Left forelimb (tissue), 1 donor: ENCODE measurements at regions not wholly inside any gene's neighbourhood (a gene's known extent, or its start where the extent isn't known, plus 50 kb on each side); places are given as distances from the start of the nearest gene placed in this dataset.
A peak's percentile ranks its signal among the peaks of the same experiment; 100 is the strongest.

ENCODE experiments used
- DNase-seq: peaks from one replicate; pipeline ENCODE4 v3.0.0-alpha.2; 2018; ENCODE audit warnings: low spot score

DNA sequence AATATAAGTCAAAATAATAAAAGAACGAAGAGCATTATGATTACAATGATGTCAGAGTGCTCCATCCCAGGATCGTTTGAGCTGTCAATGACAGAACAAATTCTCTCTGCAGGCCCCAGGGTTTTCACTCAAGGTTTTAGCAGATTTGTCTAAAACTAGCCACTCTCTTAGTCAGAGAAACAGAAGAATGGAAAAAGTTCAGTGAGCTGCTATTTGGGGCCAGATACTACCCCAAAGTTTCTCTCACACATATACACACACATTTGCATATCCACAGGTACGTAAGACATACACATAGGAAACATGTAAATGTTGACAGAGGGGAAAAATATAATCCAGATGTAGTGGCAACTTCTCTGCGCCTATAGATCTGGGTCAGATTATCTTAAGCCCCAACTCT is 76.3 kb upstream of the SEMA6A start:
- no peak for DNase-seq

- DNase-seq: no peak
Measured at GRCh38 chr5:116650544-116650943, 75.9 kb upstream of the SEMA6A start.

GRCh38 chr5:116646611-116647289 is 72.1 kb upstream of the SEMA6A start:
- DNase-seq: no peak

DNA sequence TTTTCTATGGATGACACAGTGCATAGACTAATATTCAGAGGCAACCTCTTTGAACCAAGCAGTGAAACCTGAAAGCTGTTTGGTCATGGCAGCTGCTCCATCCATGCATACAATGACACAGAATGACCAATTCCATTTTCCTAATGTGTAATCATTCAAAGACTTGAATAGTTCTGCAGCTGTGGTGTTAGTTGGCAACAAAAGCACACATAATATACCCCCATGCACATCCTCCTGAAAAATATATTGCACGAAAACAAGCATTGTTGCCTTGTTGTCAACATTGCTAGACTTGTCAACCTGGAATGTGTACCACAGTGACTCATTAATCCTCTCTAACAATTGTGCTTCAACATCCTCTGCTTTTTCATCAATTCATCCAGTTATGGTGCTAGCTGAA is 71.0 kb upstream of the SEMA6A start:
- DNase-seq: no peak

DNA sequence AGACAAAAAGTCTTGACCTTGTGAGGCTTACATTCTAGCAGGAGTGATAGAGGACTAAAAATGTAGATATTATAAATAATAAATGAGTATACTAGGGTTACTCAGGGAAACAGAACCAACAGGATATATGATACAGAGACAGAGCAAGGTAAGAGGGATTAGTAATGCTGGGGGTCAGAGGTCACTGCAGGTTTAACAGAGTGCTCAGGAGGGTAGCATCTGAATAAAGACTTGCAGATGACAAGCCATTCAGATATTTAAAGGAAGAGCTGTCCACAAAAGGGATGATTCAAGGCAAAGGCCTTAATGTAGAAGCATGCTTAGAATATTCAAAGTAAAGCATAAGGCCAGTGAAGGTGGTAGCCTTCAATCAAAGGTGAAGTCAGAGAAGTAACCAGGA is 65.6 kb upstream of the SEMA6A start:
- DNase-seq: no peak

DNA sequence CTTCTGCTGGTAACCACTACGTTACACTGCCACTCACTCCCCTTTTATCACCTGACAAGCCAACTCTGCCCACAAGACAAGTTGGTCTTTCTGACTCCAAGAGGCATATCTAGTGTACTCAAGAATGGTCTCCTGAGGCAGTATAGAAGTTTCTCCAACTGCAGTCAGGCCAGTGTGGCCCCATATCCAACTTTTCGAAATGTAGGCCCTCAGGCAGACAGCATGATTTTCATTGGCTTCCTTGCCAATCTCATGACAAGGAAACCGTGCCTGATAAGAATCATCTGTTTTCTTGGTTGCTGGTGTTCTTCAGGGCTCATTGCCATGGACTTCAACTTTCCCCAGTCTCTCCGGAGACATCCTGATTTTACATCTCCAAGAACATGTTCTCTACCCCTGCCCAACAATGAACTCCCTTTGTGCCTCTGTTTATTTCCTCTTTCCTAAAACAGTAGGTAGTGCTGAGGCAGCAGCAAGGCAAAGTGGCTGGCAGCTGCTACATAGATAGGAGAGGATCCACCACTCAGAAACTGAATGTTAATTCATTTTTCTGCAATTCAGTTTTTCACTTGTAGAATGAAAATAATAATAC is 62.6 kb upstream of the SEMA6A start:
- DNase-seq: no peak

DNA sequence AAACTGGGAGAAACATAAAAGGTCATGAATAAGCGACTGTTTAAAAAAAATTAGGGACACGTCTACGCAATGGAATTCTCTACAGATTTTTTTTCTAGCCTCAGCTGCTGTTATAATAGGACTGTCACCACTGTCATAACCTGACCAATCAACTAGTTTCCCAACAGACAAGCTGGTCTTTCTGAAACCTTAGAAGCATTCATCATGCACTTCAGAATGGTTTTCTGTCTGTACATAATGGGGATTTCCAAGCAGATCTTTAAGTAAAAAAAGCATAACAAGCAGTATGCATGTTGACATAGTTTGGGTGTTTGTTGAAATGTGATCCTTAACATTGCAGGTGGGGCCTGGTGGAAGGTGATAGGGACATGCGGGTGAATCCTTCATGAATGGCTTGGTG is 58.3 kb upstream of the SEMA6A start:
- DNase-seq: no peak

DNA sequence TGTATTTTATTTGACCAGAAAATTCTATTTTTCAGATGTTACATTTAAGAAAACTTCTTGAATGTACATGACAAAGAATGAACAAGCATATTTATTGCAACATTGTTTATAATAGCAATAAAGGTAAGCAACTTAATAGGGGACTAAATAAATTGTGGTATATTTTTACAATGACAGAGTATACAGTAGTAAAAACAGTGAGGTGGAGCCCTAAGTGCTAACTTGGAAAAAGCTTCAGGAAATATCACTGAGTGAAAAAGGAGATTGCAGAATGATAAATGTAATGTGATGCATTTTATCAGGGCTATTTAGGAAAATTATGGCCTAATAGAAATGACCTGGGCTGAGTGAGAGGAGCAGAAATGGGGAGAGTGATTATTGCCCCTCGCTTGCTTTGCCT is 56.5 kb upstream of the SEMA6A start:
- no peak for DNase-seq

DNA sequence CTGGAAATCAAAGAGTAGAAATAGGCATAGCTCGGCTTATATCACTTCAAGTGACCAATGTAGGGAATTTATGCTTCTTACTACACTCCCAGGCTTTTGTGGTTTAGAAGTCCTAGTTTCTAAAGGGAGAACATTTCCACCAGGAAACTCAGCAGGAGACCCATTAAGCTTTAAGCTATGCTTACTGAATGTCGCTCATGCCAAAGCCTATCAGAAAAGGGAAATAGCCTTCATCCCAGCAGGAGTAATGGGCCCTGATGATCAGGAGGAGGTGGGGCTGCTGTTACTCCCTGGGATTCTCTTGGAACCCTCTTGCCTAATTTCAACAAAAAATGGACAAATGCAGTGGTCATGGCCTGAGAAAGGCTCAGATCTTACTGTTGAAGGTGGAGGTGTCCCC is 54.5 kb upstream of the SEMA6A start:
- DNase-seq: no peak

GRCh38 chr5:116626945-116627679 is 52.5 kb upstream of the SEMA6A start:
- DNase-seq: no peak

- DNase-seq: peak; percentile 88
Measured at GRCh38 chr5:116626272-116626723, 51.7 kb upstream of the SEMA6A start.
